Fibroblast of pulmonary artery (primary cell): ENCODE measurements at regions not wholly inside any gene's neighbourhood (a gene's known extent, or its start where the extent isn't known, plus 50 kb on each side); places are given as distances from the start of the nearest gene placed in this dataset.

Experiments
- DNase-seq: peaks from one replicate; pipeline ENCODE4 v3.0.0-alpha.2; 2010; ENCODE audit warnings: low read depth
- H3K4me3 ChIP-seq: replicated peaks from 2 replicates; pipeline ENCODE4 v1.5.1; 2011; ENCODE audit warnings: low read depth, mild to moderate bottlenecking, control low read depth, low read length, moderate library complexity
- CTCF ChIP-seq: IDR thresholded peaks from 2 replicates; pipeline ENCODE4 v1.5.1; 2011; ENCODE audit warnings: mild to moderate bottlenecking, control low read depth, low read length, inconsistent platforms; ENCODE audit errors: missing control alignments

- no peak for TF ChIP-seq CTCF
- DNase-seq = no peak
Observed at GRCh38 chr3:20417388-20418108, 231.5 kb upstream of the SGO1 start.

DNA sequence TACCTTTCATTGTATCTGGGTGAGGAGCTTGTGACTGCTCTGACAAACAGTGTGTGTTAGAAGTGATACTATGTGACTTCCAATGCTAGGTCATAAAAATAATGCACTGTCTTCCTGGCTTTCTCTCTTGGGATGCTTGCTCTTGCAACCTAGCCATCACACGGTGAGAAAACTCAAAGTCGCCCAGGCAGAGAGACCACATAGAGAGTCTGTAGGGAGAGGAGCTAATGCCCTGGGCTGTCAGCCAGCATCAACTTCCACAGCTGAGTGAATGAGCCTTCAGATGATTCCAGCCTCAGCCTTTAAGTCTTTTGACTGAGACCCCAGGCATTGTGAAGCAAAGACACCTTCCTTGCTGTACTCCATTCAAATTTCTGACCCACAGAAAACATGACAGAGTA lies 220.6 kb upstream of the SGO1 start:
- peak; percentile 34 for DNase-seq
- H3K4me3 ChIP-seq = no peak overlapping the region
- TF ChIP-seq CTCF = no peak

More at GRCh38 chr3:20417388-20418108, 231.5 kb upstream of the SGO1 start:
- H3K4me3 ChIP-seq = no peak overlapping the region

- no peak overlapping the region for H3K4me3 ChIP-seq
- DNase-seq = peak; percentile 83
Observed at GRCh38 chr3:20405744-20406143, 219.7 kb upstream of the SGO1 start.

DNA sequence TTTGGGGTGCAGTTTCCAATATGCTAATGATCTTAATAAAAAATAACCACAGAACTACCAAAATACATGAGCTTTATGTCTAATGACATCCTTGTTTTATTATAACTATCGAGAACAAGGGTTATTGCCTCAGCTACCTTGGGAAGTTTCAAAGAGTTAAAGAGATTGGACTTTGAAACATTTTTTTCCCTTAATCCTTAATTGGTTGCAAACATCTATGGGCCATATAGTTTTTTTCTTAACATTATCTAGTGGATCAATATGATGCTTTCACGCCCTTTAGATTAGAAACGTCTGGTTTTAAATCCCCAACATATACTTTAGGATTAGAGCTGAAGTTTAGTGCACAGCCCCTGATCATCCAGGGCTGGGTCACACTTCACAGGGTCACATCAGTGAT lies 219.2 kb upstream of the SGO1 start:
- H3K4me3 ChIP-seq = no peak overlapping the region
- DNase-seq = no peak
- TF ChIP-seq CTCF = no peak

More at GRCh38 chr3:20405744-20406143, 219.7 kb upstream of the SGO1 start:
- TF ChIP-seq CTCF = no peak

DNA sequence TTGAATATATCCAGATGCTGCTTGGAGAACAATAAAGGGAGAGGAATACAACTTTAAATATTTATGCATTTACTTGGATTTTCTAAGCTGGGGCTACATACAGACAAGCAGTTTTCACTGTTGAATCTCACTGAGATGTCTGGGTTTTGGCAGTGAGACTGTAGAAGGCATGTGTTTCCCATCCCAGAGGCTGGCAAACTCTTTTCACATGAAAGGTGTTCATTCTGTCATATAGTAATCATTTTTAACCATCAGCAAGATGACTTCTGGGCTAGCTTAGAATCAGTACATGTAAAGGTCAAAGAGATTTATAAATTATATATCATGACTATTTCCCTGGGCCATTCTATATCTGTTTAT lies 218.7 kb upstream of the SGO1 start:
- no peak overlapping the region for H3K4me3 ChIP-seq
- no peak for DNase-seq
- no peak for TF ChIP-seq CTCF

GRCh38 chr3:20403986-20404740 lies 218.2 kb upstream of the SGO1 start:
- DNase-seq = no peak
- no peak overlapping the region for H3K4me3 ChIP-seq
- no peak for TF ChIP-seq CTCF
